Lower leg skin (tissue), 3 donors: ENCODE measurements at regions not wholly inside any gene's neighbourhood (a gene's known extent, or its start where the extent isn't known, plus 50 kb on each side); places are given as distances from the start of the nearest gene placed in this dataset.

Experiments used
- POLR2A ChIP-seq, 2 donors: fragments of 450-650 bp; IDR thresholded peaks; one replicate each; pipeline ENCODE4 v1.6.1; 2016 to 2017; ENCODE audit warnings: antibody characterized with exemption in 2 of 2, mild to moderate bottlenecking in 1 of 2, moderate library complexity in 1 of 2
- TF ChIP-seq, protein P1 (sequence below), 3 donors: fragments of 450-650 bp; IDR thresholded peaks; one replicate each; pipeline ENCODE4 v1.5.1; 2016; ENCODE audit warnings: antibody characterized with exemption in 3 of 3, mild to moderate bottlenecking in 3 of 3, moderate library complexity in 2 of 3

DNA sequence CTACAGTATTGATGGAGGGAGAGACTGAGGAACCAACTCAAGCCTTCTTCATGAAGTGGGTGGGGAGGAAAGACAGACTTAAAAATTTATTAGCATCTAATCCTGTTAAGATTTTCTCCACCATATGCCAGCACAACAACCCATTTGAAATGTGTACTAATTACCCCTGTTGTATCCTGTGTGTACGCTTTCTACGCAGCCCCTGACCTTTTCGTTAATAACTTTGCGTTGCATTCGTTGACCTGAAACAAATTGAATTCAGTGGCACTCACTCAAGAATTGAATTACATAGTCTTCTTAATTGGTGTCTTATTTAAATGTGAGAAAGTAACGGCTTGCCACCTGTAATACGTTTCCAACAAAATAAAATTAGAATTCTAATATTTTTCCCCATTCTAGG lies 113.9 kb downstream of the LINC00237 start:
- TF ChIP-seq, protein P1, sequence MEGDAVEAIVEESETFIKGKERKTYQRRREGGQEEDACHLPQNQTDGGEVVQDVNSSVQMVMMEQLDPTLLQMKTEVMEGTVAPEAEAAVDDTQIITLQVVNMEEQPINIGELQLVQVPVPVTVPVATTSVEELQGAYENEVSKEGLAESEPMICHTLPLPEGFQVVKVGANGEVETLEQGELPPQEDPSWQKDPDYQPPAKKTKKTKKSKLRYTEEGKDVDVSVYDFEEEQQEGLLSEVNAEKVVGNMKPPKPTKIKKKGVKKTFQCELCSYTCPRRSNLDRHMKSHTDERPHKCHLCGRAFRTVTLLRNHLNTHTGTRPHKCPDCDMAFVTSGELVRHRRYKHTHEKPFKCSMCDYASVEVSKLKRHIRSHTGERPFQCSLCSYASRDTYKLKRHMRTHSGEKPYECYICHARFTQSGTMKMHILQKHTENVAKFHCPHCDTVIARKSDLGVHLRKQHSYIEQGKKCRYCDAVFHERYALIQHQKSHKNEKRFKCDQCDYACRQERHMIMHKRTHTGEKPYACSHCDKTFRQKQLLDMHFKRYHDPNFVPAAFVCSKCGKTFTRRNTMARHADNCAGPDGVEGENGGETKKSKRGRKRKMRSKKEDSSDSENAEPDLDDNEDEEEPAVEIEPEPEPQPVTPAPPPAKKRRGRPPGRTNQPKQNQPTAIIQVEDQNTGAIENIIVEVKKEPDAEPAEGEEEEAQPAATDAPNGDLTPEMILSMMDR (IDR thresholded peaks at IDR 0.05), result no peak
- TF ChIP-seq POLR2A (IDR thresholded peaks at IDR 0.05), result no peak
